ENCODE measurements at regions not wholly inside any gene's neighbourhood (a gene's known extent, or its start where the extent isn't known, plus 50 kb on each side); places are given as distances from the start of the nearest gene placed in this dataset.

DNA sequence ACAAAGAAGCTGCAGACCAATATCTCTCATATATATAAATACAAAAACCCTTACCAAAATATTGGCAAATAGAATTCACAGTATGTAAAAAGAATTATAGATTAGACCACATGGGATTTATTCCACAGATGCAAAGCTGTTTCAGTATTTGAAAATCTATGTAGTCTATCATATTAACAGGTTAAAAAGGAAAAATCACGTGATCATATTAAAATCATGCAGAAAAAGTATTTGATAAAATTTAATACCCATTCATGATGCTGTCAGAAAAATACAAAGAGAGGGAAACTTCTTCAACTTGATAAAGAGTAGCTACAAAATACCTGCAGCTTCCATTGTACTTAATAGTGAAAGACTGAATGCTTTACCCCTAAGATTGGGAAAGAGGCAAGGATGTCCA is 67.2 kb upstream of the CD44 start:
- DNase-seq (ENCODE audit: low spot score in 2 of 2), result no peak
- TF ChIP-seq POLR2A (IDR thresholded peaks at IDR 0.05) (no peak), POLR2AphosphoS5 (IDR thresholded peaks at IDR 0.05) (no peak)
- TF ChIP-seq, protein P1, sequence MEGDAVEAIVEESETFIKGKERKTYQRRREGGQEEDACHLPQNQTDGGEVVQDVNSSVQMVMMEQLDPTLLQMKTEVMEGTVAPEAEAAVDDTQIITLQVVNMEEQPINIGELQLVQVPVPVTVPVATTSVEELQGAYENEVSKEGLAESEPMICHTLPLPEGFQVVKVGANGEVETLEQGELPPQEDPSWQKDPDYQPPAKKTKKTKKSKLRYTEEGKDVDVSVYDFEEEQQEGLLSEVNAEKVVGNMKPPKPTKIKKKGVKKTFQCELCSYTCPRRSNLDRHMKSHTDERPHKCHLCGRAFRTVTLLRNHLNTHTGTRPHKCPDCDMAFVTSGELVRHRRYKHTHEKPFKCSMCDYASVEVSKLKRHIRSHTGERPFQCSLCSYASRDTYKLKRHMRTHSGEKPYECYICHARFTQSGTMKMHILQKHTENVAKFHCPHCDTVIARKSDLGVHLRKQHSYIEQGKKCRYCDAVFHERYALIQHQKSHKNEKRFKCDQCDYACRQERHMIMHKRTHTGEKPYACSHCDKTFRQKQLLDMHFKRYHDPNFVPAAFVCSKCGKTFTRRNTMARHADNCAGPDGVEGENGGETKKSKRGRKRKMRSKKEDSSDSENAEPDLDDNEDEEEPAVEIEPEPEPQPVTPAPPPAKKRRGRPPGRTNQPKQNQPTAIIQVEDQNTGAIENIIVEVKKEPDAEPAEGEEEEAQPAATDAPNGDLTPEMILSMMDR (IDR thresholded peaks at IDR 0.05), result no peak
- Histone ChIP-seq H3K27ac (no peak overlapping the region), H3K36me3 (no peaks in the 10 kb centered on the region), H3K27me3 (no peaks in the 10 kb centered on the region), H3K4me1 (no peaks in the 10 kb centered on the region), H3K4me3 (no peak overlapping the region), H3K9me3 (peaks cover 0 to 9% of the 10 kb centered on the region in 2 donors)
- intact Hi-C loops (cut with DNase I; ENCODE audit: low total_unique reads), result loop anchor here (10.0 kb wide), 1 partner anchor 1083 kb away; no protein-coding TSS in a partner anchor

DNA sequence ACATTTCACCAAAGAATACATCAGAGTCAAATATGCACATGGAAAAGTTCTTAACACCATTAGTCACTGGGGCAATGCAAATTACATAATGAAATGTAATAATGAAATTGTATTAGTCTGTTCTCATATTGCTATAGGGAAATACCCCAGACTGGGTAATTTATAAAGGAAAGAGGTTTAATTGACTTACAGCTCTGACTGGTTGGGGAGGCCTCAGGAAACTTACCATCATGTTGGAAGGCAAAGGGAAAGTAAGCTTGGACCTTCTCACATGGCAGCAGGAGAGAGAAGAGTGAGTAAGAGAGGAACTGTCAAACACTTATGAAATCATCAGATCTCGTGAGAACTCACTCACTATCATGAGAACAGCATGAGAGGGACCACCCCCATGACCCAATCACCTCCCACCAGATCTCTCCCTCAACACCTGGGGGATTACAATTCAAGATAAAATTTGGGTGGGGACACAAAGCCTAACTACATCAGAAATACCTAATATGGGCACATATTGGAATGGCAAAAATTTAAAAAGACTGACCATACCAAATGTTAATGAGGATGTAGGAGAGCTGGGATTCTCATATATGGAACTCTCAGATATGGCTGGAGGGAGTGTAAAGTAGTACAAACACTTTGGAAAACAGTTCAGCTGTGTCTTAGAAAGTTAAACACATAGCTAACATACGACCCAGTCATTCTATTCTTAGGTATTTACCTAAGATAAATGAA is 65.1 kb upstream of the CD44 start:
- H3K4me1 ChIP-seq, result no peaks in the 10 kb centered on the region
- no peak overlapping the region for H3K4me3 ChIP-seq
- no peaks in the 10 kb centered on the region for H3K36me3 ChIP-seq
- intact Hi-C loops (cut with DNase I; ENCODE audit: low total_unique reads), result loop anchor here (10.0 kb wide), 1 partner anchor 1081 kb away; no protein-coding TSS in a partner anchor
- H3K27ac ChIP-seq, result no peak overlapping the region
- TF ChIP-seq POLR2A (IDR thresholded peaks at IDR 0.05), result no peak
- TF ChIP-seq POLR2AphosphoS5 (IDR thresholded peaks at IDR 0.05), result no peak
- TF ChIP-seq, protein P1 (IDR thresholded peaks at IDR 0.05), result no peak
- H3K9me3 ChIP-seq, result peaks cover 0 to 9% of the 10 kb centered on the region in 2 donors
- no peak for DNase-seq (ENCODE audit: low spot score in 2 of 2)
- no peaks in the 10 kb centered on the region for H3K27me3 ChIP-seq

DNA sequence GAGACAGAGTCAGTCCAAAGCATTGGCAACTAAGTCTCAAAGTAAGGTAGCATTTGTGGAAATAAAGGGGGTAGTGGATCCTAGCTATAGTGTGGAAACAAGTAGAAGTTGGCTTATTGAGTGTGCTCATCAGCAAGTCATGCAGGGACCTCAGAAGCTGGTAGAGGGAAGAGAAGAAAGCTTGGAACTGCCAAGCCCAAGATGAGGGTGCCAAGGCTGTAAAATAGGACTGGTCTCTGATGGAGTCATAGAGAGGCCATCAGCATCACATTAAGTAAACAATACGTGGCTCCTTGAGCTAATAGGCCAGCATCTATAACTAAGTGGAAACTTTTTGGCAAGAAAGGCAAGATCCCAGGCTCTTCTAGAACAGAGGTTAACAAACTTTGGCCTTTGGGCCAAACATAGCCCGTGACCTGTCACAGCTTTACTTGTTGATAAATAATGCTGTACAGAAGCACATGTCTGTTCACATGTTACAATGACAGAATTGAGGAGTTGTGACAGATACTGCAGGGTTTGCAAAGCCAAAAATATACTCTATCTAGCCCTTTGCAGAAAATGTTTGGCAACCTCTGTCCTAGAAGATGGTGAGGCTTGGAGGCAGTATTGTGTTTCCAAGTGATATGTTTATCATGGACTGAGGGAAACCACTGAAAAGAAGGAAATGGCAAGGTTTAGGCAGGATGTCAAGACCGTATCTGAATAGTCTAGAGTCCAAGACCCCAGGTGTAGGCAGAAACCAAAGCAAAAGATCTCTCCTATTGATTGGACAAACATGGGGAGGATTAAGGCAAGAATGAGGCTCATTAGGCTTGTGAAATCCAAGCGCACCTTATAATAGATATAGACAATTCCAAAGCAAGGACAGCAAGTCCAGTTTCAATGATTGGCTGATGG is 62.5 kb upstream of the CD44 start:
- intact Hi-C loops (cut with DNase I; ENCODE audit: low total_unique reads), result loop anchor here (10.0 kb wide), 1 partner anchor 1078 kb away; no protein-coding TSS in a partner anchor
- Histone ChIP-seq H3K9me3 (no peaks in the 10 kb centered on the region), H3K27ac (no peak overlapping the region), H3K4me3 (no peak overlapping the region), H3K36me3 (no peaks in the 10 kb centered on the region), H3K27me3 (no peaks in the 10 kb centered on the region), H3K4me1 (no peaks in the 10 kb centered on the region)
- no peak for DNase-seq (ENCODE audit: low spot score in 2 of 2)
- TF ChIP-seq, protein P1 (IDR thresholded peaks at IDR 0.05), result no peak
- no peak for TF ChIP-seq POLR2A (IDR thresholded peaks at IDR 0.05)
- TF ChIP-seq POLR2AphosphoS5 (IDR thresholded peaks at IDR 0.05), result no peak

DNA sequence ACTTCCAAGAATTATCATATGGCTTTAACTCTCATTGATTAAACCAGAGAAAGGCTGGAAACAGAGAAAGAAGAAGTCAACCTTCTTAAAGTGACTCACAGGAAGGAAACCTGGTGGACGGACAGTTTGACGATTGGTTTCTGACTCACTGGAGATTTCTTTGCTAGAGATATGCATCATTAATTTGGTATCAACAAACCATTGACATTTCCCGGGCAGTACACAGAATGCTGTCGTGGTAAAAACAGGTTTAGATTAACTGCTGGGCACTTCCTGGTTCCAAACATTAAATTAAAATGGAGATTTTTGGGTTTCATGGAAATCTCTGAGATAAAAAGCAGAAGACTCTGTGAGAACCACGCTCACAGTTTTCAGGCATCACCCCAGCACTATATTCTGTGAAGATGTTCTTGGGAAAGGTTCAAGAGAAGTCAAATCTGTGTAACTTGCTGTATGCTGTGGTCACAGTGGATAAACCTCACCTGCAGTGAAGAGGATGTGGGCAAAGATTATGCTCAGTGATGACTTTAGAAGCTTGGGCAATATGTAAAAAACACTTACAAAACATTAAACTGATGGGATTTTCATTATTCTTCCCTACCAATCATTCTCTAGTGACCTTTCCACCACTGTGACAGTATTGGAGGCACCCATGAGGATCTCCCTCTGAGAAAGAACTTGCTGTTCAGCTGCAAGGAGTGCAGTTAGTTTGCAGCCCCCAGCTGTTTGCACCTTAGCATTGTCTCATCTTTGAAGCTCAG is 61.1 kb upstream of the CD44 start:
- TF ChIP-seq POLR2AphosphoS5 (IDR thresholded peaks at IDR 0.05) (no peak), POLR2A (IDR thresholded peaks at IDR 0.05) (no peak)
- TF ChIP-seq, protein P1 (IDR thresholded peaks at IDR 0.05), result no peak
- H3K27ac ChIP-seq, result no peak overlapping the region
- H3K4me1 ChIP-seq, result no peaks in the 10 kb centered on the region
- no peaks in the 10 kb centered on the region for H3K36me3 ChIP-seq
- DNase-seq (ENCODE audit: low spot score in 2 of 2), result no peak
- H3K27me3 ChIP-seq, result no peaks in the 10 kb centered on the region
- intact Hi-C loops (cut with DNase I; ENCODE audit: low total_unique reads), result loop anchor here (10.0 kb wide), 1 partner anchor 1077 kb away; no protein-coding TSS in a partner anchor
- H3K9me3 ChIP-seq, result no peaks in the 10 kb centered on the region
- H3K4me3 ChIP-seq, result no peak overlapping the region
